Activated naive CD8-positive, alpha-beta T cell treated with anti-CD3 and anti-CD28 coated beads for 36 hours (primary cell): ENCODE measurements at regions not wholly inside any gene's neighbourhood (a gene's known extent, or its start where the extent isn't known, plus 50 kb on each side); places are given as distances from the start of the nearest gene placed in this dataset.

ENCODE experiments used
- DNase-seq: peaks from one replicate; pipeline ENCODE4 v3.0.0; 2021
- H3K27ac Mint-ChIP-seq: one replicate; pipeline ENCODE4 v1.8.0; 2022; ENCODE audit warnings: mild to moderate bottlenecking, moderate library complexity, mixed read lengths
- H3K27me3 Mint-ChIP-seq: one replicate; pipeline ENCODE4 v1.8.0; 2022; ENCODE audit warnings: mild to moderate bottlenecking, mixed read lengths
- H3K36me3 Mint-ChIP-seq: one replicate; pipeline ENCODE4 v1.8.0; 2021; ENCODE audit warnings: mild to moderate bottlenecking, mixed read lengths
- H3K4me1 Mint-ChIP-seq: one replicate; pipeline ENCODE4 v1.8.0; 2021; ENCODE audit warnings: mixed read lengths
- H3K4me3 Mint-ChIP-seq: one replicate; pipeline ENCODE4 v1.8.0; 2022; ENCODE audit warnings: mild to moderate bottlenecking, moderate library complexity, mixed read lengths
- H3K9me3 Mint-ChIP-seq: one replicate; pipeline ENCODE4 v1.8.0; 2022; ENCODE audit warnings: mixed read lengths

DNA sequence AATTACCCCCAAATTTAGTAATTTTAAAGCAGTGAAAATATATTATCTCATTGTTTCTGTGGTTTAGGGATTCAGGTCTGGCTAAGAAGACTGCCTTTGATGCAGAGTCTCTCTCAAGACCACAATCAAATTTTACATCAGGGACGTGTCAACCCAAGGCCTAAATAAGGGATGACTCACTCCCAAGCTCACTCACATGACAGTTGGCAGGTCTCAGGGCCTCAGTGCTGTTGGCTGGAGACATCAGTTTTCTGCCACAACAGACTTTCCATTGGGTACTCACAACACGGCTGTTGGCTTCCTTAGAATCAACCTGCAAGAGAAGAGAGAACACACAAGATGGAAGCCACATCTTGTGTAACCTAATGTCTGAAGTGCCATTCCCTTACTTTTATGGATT lies 377.3 kb downstream of the FAM181B start:
- no peak for DNase-seq
- Mint-ChIP-seq H3K36me3 (no peaks in the 10 kb centered on the region), H3K27me3 (no peaks in the 10 kb centered on the region), H3K4me3 (no peak overlapping the region), H3K4me1 (no peaks in the 10 kb centered on the region), H3K27ac (no peak overlapping the region), H3K9me3 (peaks cover 1% of the 10 kb centered on the region)

DNA sequence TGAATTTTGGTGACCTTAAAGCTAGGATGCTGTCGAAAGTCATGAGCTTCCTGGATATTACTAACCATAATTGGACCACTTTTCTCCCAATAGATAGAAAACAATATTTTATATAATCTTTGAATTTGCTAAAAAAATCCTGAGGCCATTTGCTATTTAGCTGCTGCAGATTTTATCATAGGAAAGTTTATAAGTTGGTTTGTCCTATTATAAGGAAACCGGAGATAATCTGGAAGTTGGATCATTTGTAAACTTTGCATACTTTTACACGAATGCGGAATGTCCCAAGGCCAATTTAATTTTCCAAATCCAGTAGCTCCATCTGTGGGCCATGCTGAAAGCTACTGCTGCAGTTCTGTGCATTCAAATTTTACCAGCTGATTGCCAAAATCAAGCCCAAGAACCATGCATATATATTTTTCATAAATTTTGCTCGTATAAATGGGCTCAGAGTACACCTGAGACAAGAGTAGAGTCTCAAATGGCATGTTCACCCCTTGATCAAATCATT lies 378.3 kb downstream of the FAM181B start:
- Mint-ChIP-seq H3K4me3 (no peak overlapping the region), H3K4me1 (no peaks in the 10 kb centered on the region), H3K9me3 (peaks cover 1% of the 10 kb centered on the region), H3K27me3 (no peaks in the 10 kb centered on the region), H3K36me3 (no peaks in the 10 kb centered on the region), H3K27ac (no peak overlapping the region)
- no peak for DNase-seq

DNA sequence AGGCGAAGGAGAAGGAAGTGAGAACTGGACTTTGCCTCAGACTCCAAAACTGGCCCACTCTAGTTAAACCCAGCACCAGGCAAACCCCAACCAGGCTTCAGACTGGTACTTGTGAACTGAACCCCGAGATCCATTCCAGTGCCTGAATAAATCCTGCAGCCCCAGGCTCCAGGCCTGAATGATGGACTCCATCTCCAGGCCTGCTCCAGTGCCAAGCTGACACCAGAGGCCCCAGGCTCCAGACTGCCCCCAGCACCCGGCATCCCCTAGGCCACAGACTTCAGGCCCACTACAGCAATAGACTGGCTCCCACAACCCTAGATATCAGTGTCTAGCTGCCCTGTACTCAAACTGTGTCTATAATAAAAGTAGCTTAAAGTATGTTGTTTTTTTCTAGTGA lies 406.8 kb downstream of the FAM181B start:
- Mint-ChIP-seq H3K9me3 (no peaks in the 10 kb centered on the region), H3K4me1 (no peaks in the 10 kb centered on the region), H3K4me3 (no peak overlapping the region), H3K27ac (no peak overlapping the region), H3K36me3 (no peaks in the 10 kb centered on the region), H3K27me3 (no peaks in the 10 kb centered on the region)
- DNase-seq = no peak

DNA sequence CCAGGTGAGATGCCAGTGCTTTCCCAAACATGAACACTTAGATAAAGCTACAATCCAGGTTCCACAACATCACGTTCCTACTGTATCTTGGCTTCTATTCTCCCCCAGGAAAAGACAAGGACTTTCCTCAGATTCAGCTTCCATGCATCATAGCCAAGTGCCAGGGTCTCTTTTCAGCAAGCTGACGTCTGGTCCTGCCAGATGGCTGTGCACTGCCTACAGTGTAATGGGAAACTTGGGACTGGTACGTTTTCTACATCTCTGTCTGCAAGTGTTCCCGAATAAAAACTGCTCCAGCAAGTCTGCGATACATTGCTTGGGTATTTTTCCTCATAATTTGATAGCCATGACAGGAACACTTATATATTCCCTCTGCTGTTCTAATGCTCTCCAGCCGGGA lies 412.5 kb downstream of the FAM181B start:
- Mint-ChIP-seq H3K27me3 (no peaks in the 10 kb centered on the region), H3K36me3 (no peaks in the 10 kb centered on the region), H3K4me3 (no peak overlapping the region), H3K4me1 (no peaks in the 10 kb centered on the region), H3K9me3 (no peaks in the 10 kb centered on the region), H3K27ac (no peak overlapping the region)
- DNase-seq = no peak

DNA sequence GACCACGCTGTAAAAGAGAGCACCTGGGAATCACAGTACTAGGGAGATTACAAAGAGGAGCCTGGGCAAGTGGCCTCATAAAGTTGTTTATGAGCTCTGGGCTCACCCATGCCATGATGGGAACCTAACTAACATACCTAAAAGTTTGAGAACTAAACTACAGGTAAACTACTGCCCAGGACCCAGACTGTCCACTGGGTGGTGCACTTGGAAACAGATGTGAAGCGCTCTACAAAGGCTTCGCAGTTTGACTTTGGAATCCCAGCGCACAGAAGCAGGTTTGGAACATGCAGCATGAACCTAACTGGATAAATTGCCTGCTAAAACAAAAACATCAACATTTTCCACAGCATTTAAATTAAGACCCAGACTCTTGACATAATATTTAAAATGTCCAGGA lies 418.6 kb downstream of the FAM181B start:
- Mint-ChIP-seq H3K4me3 (no peak overlapping the region), H3K27me3 (no peaks in the 10 kb centered on the region), H3K36me3 (no peaks in the 10 kb centered on the region), H3K4me1 (no peaks in the 10 kb centered on the region), H3K27ac (no peak overlapping the region), H3K9me3 (no peaks in the 10 kb centered on the region)
- DNase-seq = no peak

DNA sequence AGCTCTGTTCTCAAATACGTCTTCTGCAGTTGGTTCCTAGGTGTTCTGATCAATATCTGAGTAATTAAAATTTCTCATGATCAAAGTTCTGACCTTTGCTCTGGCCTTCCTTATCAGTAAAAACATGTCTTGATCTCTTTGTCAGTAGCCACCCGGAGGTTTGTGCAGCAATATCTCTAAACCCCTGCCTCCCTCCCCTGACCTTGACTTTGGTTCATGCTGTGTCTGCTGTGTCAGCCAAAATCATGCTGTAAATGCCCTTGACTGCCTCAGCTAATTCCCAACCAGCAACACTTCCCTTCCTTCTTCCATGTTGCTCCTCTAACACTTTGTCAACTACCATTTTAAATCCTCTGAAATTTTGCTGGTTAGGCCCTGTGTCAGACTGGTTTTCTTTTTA lies 424.7 kb downstream of the FAM181B start:
- Mint-ChIP-seq H3K9me3 (no peaks in the 10 kb centered on the region), H3K27ac (no peak overlapping the region), H3K4me1 (no peaks in the 10 kb centered on the region), H3K4me3 (no peak overlapping the region), H3K36me3 (no peaks in the 10 kb centered on the region), H3K27me3 (no peaks in the 10 kb centered on the region)
- DNase-seq = no peak

DNA sequence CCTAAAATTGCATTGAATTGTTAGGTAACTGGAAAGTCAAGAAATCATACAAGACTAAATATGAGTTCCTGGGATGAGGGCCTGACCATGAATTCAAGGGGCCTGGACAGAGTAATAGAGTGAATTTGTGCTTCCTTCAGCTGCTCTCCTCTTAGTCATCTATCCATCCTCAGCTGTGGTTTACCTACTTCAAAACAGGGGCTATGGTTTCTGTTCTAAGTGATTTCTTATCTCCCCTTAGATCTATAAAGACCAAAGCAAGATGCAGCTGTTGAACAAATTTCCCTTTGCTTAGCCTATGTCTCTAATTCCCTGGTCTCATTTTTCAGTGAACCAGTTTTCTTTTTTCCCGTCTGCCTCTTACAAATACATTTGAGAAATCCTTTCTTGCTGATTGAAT lies 428.5 kb downstream of the FAM181B start:
- Mint-ChIP-seq H3K9me3 (no peaks in the 10 kb centered on the region), H3K27me3 (peaks cover 3% of the 10 kb centered on the region), H3K27ac (no peak overlapping the region), H3K36me3 (no peaks in the 10 kb centered on the region), H3K4me1 (no peaks in the 10 kb centered on the region), H3K4me3 (no peak overlapping the region)
- DNase-seq = no peak

DNA sequence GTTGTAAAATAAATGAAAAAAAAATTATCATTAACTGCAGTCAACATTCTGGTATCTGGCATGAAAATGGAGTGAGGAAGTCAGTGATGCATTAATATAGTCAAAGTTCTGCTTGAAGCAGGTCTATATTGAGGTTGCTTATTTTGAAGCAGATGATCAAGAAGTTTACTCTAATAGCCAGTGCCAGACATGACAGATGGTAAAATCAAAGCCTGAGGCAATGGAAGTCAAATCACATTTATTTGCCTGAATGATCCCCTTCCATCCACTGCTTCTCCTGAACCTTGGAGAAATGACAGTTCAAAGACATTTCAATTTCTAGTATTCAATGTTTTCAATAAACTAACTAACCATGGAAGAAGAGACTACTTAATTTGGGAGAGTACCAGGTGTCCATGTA lies 430.0 kb downstream of the FAM181B start:
- no peak for DNase-seq
- Mint-ChIP-seq H3K27me3 (peaks cover 3% of the 10 kb centered on the region), H3K4me1 (no peaks in the 10 kb centered on the region), H3K9me3 (no peaks in the 10 kb centered on the region), H3K4me3 (no peak overlapping the region), H3K36me3 (no peaks in the 10 kb centered on the region), H3K27ac (no peak overlapping the region)

DNA sequence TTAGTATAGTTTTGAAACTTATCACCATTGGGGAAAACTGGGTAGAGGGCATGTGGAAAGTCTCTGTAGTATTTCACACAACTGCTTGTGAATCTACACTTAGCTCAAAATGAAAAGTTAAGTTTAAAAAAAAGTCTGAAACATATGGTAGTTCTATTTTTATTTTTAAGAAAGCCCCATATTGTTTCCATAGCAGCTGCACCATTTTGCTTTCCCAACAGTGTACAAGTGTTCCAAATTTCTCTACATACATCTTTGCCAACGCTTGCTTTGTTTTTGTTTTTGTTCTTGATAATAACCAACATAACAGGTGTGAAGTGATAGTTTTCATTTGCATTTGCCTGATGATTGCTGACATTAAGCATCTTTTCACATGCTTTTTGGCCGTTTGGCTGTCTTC lies 445.2 kb downstream of the FAM181B start:
- H3K36me3 Mint-ChIP-seq = no peaks in the 10 kb centered on the region
- no peak for DNase-seq
- no peaks in the 10 kb centered on the region for H3K27me3 Mint-ChIP-seq
- no peaks in the 10 kb centered on the region for H3K4me1 Mint-ChIP-seq
- H3K4me3 Mint-ChIP-seq = no peak overlapping the region
- H3K9me3 Mint-ChIP-seq = peaks cover 3% of the 10 kb centered on the region
- no peak overlapping the region for H3K27ac Mint-ChIP-seq

DNA sequence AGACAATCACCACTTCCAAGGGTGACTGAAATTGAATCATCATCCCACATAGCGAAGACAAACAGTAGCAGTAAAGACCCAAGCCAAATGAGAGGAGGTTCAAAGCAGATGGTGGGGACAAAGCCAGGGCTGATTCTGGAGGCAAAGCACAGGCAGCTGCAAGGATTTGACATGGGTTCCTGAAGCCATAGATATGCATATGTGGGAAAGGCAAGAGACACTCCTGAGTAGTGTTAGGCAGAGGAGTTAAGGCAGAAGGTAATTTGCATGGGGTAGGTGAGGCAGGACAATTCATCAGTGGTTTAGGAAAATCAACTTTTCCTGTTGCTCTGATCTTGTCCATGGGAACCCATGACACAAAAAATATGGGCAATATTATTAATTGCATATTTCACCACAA lies 462.8 kb downstream of the FAM181B start:
- H3K27me3 Mint-ChIP-seq = peaks cover 4% of the 10 kb centered on the region
- no peak overlapping the region for H3K4me3 Mint-ChIP-seq
- no peak overlapping the region for H3K27ac Mint-ChIP-seq
- no peaks in the 10 kb centered on the region for H3K36me3 Mint-ChIP-seq
- no peak for DNase-seq
- H3K4me1 Mint-ChIP-seq = no peaks in the 10 kb centered on the region
- H3K9me3 Mint-ChIP-seq = no peaks in the 10 kb centered on the region

DNA sequence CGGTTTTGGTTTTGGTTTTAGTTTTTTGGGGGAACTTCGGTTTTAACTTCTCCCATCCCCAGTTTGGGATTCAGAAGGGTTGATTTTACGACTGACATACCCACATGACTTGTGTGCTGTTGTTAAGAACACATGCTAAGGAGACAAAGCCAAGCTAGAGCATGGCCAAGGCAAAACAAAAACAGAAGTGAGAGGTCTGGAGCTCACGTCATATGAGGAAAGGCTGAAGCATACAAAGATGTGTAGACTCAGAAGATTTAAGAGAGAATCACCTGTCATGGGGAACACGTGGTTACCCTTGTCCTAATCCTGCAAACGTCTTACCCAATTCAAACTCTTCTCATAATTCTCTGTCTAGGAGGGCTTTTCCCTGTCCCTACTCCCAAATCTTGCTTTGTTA lies 465.0 kb downstream of the FAM181B start:
- Mint-ChIP-seq H3K27ac (no peak overlapping the region), H3K4me3 (no peak overlapping the region), H3K27me3 (no peaks in the 10 kb centered on the region), H3K9me3 (no peaks in the 10 kb centered on the region), H3K4me1 (no peaks in the 10 kb centered on the region), H3K36me3 (no peaks in the 10 kb centered on the region)
- DNase-seq = no peak

DNA sequence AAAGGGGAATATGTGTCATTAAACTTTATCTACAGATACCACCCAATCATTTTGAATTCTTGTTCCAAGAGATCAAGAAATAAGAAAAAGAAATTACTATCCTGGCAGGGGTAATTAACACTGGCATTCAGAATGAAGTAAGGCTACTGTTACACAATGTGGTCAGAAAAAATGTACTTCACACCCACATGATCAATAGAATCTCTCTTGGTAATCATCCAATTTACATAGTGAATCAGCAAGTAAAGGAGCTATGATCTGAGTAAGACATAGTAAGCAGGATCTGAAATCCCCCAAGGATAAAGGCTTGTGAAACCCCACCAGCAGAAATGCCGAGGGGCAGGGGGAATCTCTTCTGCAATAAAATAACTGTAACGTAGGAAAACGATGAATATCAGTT lies 466.5 kb downstream of the FAM181B start:
- no peak for DNase-seq
- no peak overlapping the region for H3K4me3 Mint-ChIP-seq
- H3K27me3 Mint-ChIP-seq = no peaks in the 10 kb centered on the region
- no peak overlapping the region for H3K27ac Mint-ChIP-seq
- no peaks in the 10 kb centered on the region for H3K4me1 Mint-ChIP-seq
- H3K9me3 Mint-ChIP-seq = no peaks in the 10 kb centered on the region
- no peaks in the 10 kb centered on the region for H3K36me3 Mint-ChIP-seq

DNA sequence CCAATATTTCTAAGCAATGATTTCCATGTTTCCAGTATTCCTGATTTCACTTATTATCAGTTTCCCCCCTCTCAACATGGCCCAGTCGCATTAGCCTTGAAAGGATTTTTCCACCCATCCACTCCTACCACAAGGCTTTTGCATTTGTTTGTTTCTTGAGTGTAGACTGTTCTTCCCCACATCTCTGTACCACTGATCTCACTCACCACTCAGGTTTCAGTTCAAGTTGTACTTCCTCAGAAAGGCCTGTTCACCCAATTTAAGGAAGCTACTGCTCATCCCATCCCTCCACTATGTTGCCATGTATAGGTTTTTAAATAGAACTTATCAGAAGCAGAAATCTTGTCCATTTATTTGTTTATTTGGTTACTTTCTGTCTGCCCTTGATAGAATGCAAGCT lies 472.3 kb downstream of the FAM181B start:
- DNase-seq = no peak
- Mint-ChIP-seq H3K9me3 (no peaks in the 10 kb centered on the region), H3K4me1 (no peaks in the 10 kb centered on the region), H3K27me3 (no peaks in the 10 kb centered on the region), H3K4me3 (no peak overlapping the region), H3K27ac (no peak overlapping the region), H3K36me3 (no peaks in the 10 kb centered on the region)

DNA sequence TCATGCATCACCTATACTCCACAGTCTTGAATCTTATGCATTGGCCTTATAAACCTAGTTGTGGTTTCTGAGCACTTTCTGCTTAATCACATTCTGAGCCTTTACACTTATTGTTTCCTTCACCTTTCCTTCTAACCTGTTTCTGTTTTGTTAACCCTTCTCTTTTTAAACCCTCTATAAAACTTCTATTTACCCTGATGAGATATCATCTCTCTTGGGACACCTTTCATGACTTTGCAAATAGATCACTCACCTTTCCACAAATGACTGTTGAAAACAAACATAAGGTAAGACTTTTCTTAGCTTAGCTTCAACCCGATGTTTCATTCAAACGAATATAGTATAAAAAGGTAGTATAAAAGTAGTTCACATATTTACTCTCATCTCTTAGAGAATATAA lies 483.6 kb downstream of the FAM181B start:
- H3K27me3 Mint-ChIP-seq = no peaks in the 10 kb centered on the region
- no peak overlapping the region for H3K27ac Mint-ChIP-seq
- no peaks in the 10 kb centered on the region for H3K9me3 Mint-ChIP-seq
- no peak for DNase-seq
- H3K4me1 Mint-ChIP-seq = no peaks in the 10 kb centered on the region
- H3K36me3 Mint-ChIP-seq = no peaks in the 10 kb centered on the region
- H3K4me3 Mint-ChIP-seq = no peak overlapping the region

DNA sequence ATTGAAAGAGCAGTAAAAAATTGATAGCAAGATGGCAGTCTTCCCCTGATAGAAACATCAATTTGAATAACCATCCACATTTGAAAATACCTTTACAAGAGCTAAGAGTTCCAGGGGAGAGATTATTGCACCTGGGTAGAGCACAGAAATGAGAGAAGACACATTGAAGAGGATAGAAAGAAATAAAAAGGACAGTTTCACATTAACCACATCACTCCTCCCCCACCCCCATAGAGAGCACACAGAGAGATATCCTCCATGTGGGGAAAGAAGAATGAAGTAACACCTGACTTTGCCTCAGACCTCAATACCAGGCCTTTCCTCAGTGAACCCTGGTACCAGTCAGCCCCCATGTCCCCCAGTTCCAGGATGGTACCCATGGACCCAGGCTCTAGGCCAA lies 486.7 kb downstream of the FAM181B start:
- Mint-ChIP-seq H3K27me3 (peaks cover 4% of the 10 kb centered on the region), H3K4me3 (no peak overlapping the region), H3K4me1 (no peaks in the 10 kb centered on the region), H3K27ac (no peak overlapping the region), H3K36me3 (no peaks in the 10 kb centered on the region), H3K9me3 (no peaks in the 10 kb centered on the region)
- DNase-seq = no peak

DNA sequence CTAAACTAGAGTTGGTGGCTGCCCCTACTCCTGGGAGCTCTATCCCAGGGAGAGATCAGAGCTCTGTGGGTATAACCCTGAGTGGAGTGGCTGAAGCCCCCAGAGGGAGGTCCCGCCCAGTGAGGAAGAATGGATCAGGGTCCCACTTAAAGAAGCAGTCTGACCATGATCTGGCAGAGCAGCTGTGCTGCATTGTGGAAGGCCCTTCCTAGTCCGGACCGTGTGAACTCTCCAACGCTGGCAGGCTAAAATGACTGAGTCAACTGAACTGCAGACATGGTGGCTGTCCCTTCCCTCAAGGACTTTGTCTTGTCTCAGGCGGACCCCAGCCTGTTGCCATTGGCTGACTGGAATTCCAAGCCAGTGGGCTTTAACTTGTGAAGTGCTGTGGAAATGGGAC lies 494.2 kb downstream of the FAM181B start:
- peaks cover 4% of the 10 kb centered on the region for H3K27me3 Mint-ChIP-seq
- no peaks in the 10 kb centered on the region for H3K4me1 Mint-ChIP-seq
- H3K4me3 Mint-ChIP-seq = no peak overlapping the region
- DNase-seq = no peak
- H3K27ac Mint-ChIP-seq = no peak overlapping the region
- no peaks in the 10 kb centered on the region for H3K36me3 Mint-ChIP-seq
- peaks cover 4% of the 10 kb centered on the region for H3K9me3 Mint-ChIP-seq

DNA sequence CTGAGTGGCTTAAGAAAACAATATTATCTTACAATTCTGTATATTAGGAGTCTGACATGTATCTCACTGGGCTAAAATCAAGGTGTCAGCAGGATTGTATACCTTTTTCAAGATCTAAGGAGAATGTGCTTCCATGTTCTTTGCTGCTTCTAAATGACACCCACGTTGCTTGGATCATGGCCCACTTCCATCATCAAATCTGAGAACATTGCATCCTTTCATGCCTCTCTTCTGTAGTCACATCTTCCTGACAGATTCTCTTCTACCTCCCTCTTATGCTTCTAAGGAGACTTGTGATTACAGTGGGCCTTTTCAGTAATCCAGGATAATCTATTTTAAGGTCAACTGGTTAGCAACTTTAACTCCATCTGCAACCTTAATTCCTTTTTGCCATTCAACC lies 499.4 kb downstream of the FAM181B start:
- DNase-seq = no peak
- Mint-ChIP-seq H3K9me3 (peaks cover 4% of the 10 kb centered on the region), H3K27me3 (peaks cover 3% of the 10 kb centered on the region), H3K4me3 (no peak overlapping the region), H3K4me1 (no peaks in the 10 kb centered on the region), H3K36me3 (no peaks in the 10 kb centered on the region), H3K27ac (no peak overlapping the region)
